Psoas muscle (tissue), 7 donors: ENCODE measurements at regions not wholly inside any gene's neighbourhood (a gene's known extent, or its start where the extent isn't known, plus 50 kb on each side); places are given as distances from the start of the nearest gene placed in this dataset.
"Not testable (repeated sequence)": the region's sequence is repeated elsewhere in the genome, so short reads cannot be mapped to it uniquely, and the experiment has no call there.

Experiments used
- ATAC-seq, 4 donors: fragments of 200-7000 bp; cut with Tn5 transposase; one replicate each; pipeline ENCODE4 v1.9.1; 2020; ENCODE audit warnings: moderate library complexity in 3 of 4, mild to moderate bottlenecking in 2 of 4
- DNase-seq, 2 donors: peaks; one replicate each; pipeline ENCODE4 v3.0.0-alpha.2; 2020
- H3K27ac ChIP-seq: fragments of 200-600 bp; one replicate; pipeline ENCODE4 v1.8.0; 2022
- H3K27me3 ChIP-seq, 3 donors: fragments of 200-600 bp in 1 of 3; one replicate each; pipeline versions ENCODE4 v1.6.1 to v1.8.0; 2013 to 2022; ENCODE audit warnings: low read length in 2 of 3, mild to moderate bottlenecking in 2 of 3, moderate library complexity in 1 of 3; ENCODE audit not compliant: insufficient read depth in 3 of 3
- H3K36me3 ChIP-seq, 2 donors: fragments of 200-600 bp in 1 of 2; one replicate each; pipeline versions ENCODE4 v1.6.1 to v1.8.0; 2013 to 2022; ENCODE audit warnings: low read depth in 1 of 2, mild to moderate bottlenecking in 1 of 2, moderate library complexity in 1 of 2; ENCODE audit not compliant: insufficient read depth in 1 of 2
- H3K4me1 ChIP-seq: fragments of 200-600 bp; one replicate; pipeline ENCODE4 v1.8.0; 2022
- H3K4me3 ChIP-seq: fragments of 200-600 bp; one replicate; pipeline ENCODE4 v1.8.0; 2022; ENCODE audit warnings: mild to moderate bottlenecking
- H3K9me3 ChIP-seq: fragments of 200-600 bp; one replicate; pipeline ENCODE4 v1.8.0; 2022
- WGBS, 3 donors: extraction: QIAGEN DNeasy Blood & Tissue Kit; methylation state at CpG; one replicate each; pipeline versions ENCODE4 v1.1.6 to v1.1.7; 2013; 5-methylcytosine and 5-hydroxymethylcytosine counted together
- intact Hi-C, 2 donors: fragments of 100-400 bp; cut with DNase I; formaldehyde crosslinking; loops; one replicate each; pipeline versions ENCODE4 v1.11.0 to v1.14.2; 2022
- TF ChIP-seq, protein P1 (sequence below): fragments of 200-600 bp; IDR thresholded peaks from one replicate; pipeline ENCODE4 v1.8.0; 2022; ENCODE audit warnings: antibody characterized with exemption
- donor health status: healthy with polysubstance abuse.
- donor health status: DM: no; HTN: no; CAD: no; lungs with moderate emphysema.
- donor health status: Bipolar disorder and iron deficiency.
- donor health status: healthy.
- donor health status: DM: yes; HTN: yes; CAD: no.
- donor health status: DM: no; HTN: no; CAD: no.
- donor health status: DM: yes; HTN: yes; CAD: no.

DNA sequence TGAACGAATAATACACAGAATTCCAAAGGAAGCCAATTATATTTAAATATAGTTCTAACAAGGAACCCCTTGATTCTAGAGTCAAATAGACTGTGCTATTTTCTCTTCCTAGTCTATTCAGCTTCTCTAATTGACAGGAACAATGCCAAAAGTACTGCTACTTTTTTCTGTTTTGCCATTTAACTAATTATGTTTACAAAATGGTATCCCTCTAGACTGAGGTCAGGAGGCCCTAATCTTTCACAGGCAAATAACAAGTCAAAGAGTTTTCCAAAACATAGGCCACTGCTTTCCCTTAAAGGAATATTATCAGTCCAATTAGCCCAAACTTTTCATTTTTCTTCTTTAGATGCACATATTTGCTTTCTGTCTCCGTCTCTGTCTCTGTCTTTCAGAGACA, 539.3 kb downstream of the RFPL4B start:
- ATAC-seq (no peak), DNase-seq (no peak)
- H3K4me3 ChIP-seq: no peak overlapping the region
- no peaks in the 10 kb centered on the region for H3K9me3 ChIP-seq
- intact Hi-C loops: no loop called here
- no peaks in the 10 kb centered on the region for H3K36me3 ChIP-seq
- TF ChIP-seq, protein P1, sequence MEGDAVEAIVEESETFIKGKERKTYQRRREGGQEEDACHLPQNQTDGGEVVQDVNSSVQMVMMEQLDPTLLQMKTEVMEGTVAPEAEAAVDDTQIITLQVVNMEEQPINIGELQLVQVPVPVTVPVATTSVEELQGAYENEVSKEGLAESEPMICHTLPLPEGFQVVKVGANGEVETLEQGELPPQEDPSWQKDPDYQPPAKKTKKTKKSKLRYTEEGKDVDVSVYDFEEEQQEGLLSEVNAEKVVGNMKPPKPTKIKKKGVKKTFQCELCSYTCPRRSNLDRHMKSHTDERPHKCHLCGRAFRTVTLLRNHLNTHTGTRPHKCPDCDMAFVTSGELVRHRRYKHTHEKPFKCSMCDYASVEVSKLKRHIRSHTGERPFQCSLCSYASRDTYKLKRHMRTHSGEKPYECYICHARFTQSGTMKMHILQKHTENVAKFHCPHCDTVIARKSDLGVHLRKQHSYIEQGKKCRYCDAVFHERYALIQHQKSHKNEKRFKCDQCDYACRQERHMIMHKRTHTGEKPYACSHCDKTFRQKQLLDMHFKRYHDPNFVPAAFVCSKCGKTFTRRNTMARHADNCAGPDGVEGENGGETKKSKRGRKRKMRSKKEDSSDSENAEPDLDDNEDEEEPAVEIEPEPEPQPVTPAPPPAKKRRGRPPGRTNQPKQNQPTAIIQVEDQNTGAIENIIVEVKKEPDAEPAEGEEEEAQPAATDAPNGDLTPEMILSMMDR: no peak
- no peaks in the 10 kb centered on the region for H3K27me3 ChIP-seq
- H3K4me1 ChIP-seq: no peaks in the 10 kb centered on the region
- no peak overlapping the region for H3K27ac ChIP-seq
- 70 to 79% (median 73%) methylated on average over 2 of the region's 2 CpGs for WGBS, 3 donors

DNA sequence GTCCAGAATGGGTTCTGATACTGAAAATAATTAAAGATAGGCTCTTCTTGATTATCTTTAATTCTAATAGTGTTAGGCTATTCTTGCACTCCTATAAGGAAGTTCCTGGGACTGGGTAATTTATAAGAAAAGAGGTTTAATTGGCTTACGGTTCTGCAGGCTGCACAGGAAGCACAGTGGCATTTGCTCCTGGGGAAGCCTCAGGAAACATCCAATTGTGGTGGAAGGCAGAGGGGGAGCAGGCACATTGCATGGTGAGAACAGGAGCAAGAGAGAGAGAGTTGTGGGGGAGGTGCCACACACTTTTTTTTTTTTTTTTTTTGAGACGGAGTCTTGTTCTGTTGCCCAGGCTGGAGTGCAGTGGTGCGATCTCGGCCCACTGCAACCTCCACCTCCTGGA, 540.3 kb downstream of the RFPL4B start:
- DNase-seq, H3K4me3 ChIP-seq, intact Hi-C loops, H3K36me3 ChIP-seq, H3K4me1 ChIP-seq, ATAC-seq, H3K9me3 ChIP-seq, H3K27ac ChIP-seq, H3K27me3 ChIP-seq: not testable (repeated sequence)
- WGBS, 3 donors: 94 to 99% (median 96%) methylated on average over 3 to 4 of the region's 4 CpGs

- intact Hi-C loops: no loop called here
- no peak overlapping the region for H3K27ac ChIP-seq
- 78 to 83% (median 78%) methylated on average over 3 of the region's 3 CpGs for WGBS, 3 donors
- H3K4me3 ChIP-seq: no peak overlapping the region
- DNase-seq (no peak), ATAC-seq (no peak)
- TF ChIP-seq, protein P1: no peak
- H3K36me3 ChIP-seq: no peaks in the 10 kb centered on the region
- peaks cover 3% of the 10 kb centered on the region for H3K9me3 ChIP-seq
- no peaks in the 10 kb centered on the region for H3K27me3 ChIP-seq
- no peaks in the 10 kb centered on the region for H3K4me1 ChIP-seq
These were observed 552.4 kb downstream of the RFPL4B start for GRCh38 chr6:112899541-112899940.

GRCh38 chr6:112903361-112903760, 556.2 kb downstream of the RFPL4B start:
- TF ChIP-seq, protein P1: no peak
- Histone ChIP-seq H3K9me3 (peaks cover 3% of the 10 kb centered on the region), H3K27ac (no peak overlapping the region), H3K36me3 (no peaks in the 10 kb centered on the region), H3K27me3 (no peaks in the 10 kb centered on the region), H3K4me1 (no peaks in the 10 kb centered on the region), H3K4me3 (no peak overlapping the region)
- ATAC-seq (no peak), DNase-seq (no peak)
- 95 to 99% (median 96%) methylated on average over 2 of the region's 2 CpGs for WGBS, 3 donors
- intact Hi-C loops: no loop called here

GRCh38 chr6:112906726-112907125, 559.6 kb downstream of the RFPL4B start:
- Histone ChIP-seq H3K27me3 (no peaks in the 10 kb centered on the region), H3K4me3 (no peak overlapping the region), H3K27ac (no peak overlapping the region), H3K36me3 (no peaks in the 10 kb centered on the region), H3K4me1 (no peaks in the 10 kb centered on the region), H3K9me3 (peaks cover 3% of the 10 kb centered on the region)
- intact Hi-C loops: no loop called here
- DNase-seq: no peak
- TF ChIP-seq, protein P1: no peak
- ATAC-seq: no peak
- WGBS, 3 donors: 14 to 42% (median 23%) methylated on average over 1 of the region's 1 CpG
